T-helper 2 cell treated with Interferon-gamma antibody and Interleukin-4, amounts not matched to agents 100 ng/mL and 5 ng/mL, for 36 hours (primary cell): ENCODE measurements at regions not wholly inside any gene's neighbourhood (a gene's known extent, or its start where the extent isn't known, plus 50 kb on each side); places are given as distances from the start of the nearest gene placed in this dataset.

Experiments used
- intact Hi-C: fragments of 100-400 bp; cut with micrococcal nuclease; formaldehyde crosslinking; loops from one replicate; pipeline ENCODE4 v1.15.1; 2023

DNA sequence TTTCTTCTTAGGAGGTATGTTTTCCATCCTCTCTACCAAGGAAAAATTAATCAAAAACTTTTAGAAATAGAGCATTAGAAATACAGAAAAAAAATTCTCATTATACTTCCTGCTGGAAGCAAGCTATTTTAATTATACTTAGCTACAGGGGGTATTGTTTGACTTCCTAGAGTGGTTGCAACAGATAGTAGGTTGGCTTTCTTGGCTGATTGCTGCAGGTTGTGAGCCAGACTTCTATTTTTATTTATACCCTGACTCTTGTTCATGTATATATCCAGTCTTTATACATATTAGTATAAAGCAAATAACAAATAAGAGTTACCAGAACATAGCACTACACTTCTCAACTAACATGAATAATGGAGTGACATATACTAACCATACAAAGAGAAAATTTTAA lies 460.8 kb upstream of the REG3G start:
- intact Hi-C loops, result no loop called here

DNA sequence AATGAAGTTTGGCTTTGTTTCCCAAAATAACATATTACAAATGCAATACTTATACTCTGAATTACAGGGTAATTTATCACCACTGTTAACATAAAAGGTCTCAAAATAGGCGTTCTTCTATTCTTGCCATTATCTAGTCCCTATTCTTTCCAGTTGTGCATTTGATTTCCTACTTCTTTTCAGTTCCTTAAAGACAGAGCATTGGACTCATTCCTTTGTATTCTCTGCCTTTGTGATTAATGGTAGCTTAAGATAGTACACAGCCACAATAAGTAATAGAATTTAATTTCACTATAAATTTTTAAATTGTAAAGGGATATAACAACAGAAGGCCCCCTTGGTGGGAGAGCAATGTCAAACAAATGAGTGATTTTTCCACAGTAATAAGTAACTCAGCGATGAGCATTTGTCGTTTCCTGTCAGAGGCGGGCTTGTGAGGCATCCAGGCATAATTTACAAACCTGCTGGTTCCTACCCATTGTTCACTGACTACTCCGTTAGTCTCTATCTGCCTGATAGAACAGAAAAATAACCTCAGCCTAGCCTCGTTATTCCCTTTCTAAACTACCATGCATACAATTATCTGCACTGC lies 456.6 kb upstream of the REG3G start:
- intact Hi-C loops, result no loop called here

DNA sequence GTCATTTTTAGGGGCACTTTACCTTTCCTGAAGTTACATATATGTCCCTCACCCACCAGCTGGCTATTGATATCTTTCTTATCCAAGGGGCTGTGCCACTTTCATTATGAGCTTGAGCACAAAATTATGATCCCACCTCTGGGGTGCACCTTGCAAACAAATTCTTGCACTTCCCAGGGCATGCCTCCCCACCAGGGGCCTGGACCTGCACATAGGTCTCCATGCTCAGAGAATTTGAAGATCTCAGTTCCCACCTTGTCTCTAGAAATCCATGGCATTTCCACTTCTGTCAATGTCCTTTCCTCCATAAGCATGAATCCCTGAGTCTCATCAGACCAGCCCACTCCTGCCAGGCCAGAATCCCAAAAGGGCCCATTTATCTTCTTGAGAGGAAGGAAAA lies 449.1 kb upstream of the REG3G start:
- intact Hi-C loops, result no loop called here

DNA sequence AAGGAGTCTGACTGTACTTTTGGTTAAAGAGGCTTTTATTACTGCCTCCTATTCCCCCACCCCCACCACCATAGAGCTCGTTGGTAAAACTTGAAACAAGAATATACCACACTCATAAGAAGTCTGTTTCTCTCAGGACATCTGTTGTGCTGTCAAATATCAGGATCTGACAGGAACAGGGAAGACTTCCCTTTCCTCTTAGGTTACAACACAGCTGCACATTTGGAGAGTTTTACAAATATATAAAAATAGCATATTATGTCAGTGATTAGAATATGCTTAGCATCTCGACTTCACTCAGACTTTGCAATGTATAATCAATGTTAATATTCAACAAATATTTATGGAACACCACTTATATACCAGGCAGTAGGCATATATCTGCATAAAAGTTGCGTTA lies 439.6 kb upstream of the REG3G start:
- intact Hi-C loops, result no loop called here

DNA sequence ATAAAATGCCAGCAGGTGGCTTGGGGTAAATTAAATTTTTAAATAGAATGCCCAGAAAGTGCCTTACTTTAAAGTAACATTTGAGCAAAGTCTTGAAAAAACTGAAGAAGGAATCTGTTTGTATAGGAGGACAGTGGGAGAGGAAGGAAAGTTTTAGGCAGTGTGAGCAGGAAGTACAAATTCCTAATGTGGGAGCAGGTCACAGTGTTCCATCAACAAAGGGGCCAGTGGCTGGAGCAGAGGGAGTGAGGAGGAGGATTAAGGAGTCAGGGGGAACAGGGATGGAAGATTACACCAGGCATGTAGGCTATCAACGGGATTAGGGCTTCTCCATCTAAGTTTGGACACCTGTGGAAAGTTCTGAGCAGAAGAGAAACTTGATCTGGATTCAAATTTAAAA lies 439.2 kb upstream of the REG3G start:
- intact Hi-C loops, result no loop called here

DNA sequence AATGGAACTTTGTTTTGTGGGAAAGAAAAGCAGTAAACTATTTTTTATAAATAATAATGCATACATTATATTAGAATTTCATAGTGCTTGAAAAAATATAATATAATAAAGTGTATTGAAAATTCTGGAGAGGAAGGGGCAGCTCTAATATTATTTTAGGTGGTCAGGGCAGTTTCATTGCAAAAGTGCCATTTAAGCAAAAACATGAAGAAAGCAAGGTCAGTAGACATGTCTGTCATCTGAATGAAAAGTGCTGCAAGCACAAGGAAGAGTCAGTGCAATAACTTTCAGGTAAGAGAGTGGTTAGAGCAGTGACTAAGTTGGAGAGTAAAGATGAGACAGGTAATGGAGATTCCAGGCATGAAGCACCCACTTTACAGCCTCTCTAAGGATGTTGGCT lies 435.6 kb upstream of the REG3G start:
- intact Hi-C loops, result no loop called here

DNA sequence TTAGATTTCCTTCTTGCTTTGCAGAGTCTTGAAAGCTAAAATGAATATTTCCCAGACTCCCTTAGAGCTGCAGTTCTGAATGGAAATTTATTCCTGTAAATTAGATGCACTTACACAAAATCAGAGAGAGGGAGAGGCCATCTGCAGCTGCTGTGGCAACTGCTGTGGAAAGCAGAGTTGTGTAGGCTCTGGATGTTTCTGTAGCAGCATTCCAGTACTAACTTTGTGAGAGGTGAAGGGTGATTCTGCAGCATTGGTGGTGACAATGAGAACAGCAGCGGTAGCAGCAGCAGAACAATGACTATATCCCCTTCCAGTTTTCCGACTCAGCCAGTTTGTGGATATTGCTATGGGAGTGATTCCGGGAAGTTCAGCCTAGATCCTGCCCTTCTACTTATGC lies 433.0 kb upstream of the REG3G start:
- intact Hi-C loops, result no loop called here

DNA sequence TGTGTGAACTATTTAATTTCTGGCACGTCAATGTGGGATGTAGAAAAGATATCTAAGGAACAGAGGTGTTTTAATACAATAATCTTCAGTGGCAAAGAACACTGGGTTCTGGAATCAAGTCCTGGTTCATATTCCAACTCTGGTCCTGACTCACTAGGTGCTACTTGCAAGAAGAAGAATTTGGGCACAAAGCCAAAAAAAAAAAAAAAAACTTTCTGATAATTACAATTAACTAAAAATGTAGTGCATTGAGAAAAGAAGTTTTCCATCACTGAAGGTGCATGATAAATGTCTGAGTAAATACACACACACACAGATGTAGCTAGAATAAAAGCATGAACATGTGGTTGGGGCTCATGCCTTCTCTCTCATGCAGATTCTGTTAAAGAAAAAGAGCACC lies 424.4 kb upstream of the REG3G start:
- intact Hi-C loops, result no loop called here

DNA sequence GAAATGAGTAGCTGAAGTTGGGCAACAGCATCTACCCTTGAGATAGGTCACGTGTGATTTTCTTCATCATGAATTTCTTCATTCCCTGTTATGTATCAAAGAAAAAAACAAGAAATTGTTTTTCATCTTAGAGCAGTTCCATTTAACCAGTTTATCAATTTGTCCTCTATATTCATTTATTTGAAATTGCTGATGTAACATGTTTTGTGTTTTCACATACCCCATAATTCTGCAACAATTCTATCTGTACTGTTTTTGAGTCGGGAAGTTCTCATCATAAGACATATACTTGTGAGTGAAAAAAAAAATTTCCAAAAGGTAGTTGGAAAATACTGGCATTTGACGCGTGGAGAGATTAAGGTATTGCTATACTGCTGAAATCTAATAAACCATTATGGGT lies 422.6 kb upstream of the REG3G start:
- intact Hi-C loops, result no loop called here

DNA sequence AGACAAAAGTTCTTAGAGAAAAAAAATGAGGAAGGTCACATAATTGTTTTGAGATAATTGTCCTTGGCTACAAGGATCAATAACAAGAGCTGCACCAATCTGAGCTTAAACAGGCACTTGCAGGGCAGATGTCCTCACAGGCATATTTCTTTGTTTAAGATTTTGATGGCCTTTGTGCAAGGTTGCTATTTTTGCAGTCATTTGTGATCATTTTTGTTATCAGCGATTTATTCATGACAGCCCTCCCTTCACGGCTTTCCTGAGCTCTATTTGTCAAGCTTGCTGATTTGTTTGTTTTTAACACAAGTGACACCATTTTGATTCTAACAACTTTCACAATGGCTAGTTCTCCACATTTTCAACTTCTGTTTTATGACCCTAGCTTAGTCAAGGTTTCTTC lies 418.6 kb upstream of the REG3G start:
- intact Hi-C loops, result no loop called here

DNA sequence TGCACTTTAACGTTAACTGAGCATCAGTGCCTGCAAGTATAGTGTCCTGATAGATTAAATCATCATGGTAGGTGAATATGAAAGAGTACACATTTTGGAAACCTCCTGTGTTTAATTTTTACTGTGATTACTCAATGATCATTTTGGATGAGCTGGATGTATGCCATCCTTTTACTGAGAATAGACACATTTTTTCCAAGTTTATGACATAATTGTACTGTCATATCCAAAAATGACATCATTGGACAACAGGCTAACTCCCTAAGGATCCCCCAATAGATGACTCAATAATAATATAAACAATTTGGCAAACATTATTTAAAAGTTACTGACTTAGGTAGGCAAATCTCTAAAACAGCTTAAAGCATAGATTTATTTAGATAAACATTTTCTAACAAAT lies 410.8 kb upstream of the REG3G start:
- intact Hi-C loops, result no loop called here

DNA sequence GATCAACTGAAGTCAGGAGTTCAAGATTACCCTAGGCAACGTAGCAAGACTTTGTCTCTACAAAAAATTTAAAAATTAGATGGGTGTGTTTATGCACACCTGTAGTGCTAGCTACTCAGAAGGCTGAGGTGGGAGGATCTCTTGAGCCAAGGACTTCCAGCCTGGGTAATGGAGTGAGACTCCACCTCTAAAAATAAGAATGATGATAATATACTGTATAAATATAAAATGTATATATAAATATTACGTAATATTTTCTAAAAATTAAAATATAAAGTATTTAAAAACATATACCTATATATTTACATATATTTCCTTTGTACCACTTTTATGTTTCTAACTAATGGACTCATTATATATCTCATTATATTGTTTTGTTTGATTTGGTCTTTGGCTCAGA lies 409.5 kb upstream of the REG3G start:
- intact Hi-C loops, result no loop called here

DNA sequence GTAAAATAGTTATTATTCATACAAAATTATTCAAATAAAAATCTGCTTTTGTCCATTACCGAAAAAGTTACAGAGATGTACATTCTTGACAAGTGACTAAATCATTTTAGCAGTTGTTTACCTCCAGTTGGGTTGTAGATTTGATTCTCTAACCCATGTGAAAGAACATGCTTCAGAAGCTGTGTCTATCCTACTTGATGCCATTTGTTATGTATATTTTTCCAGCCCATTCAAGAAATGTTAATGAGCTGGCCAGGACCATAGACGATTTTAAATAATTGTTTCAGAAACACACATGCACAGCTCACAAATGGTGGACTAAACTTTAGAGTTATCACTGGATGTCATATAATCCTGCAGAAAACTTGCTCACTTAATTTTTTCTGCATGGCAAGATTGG lies 391.1 kb upstream of the REG3G start:
- intact Hi-C loops, result no loop called here

DNA sequence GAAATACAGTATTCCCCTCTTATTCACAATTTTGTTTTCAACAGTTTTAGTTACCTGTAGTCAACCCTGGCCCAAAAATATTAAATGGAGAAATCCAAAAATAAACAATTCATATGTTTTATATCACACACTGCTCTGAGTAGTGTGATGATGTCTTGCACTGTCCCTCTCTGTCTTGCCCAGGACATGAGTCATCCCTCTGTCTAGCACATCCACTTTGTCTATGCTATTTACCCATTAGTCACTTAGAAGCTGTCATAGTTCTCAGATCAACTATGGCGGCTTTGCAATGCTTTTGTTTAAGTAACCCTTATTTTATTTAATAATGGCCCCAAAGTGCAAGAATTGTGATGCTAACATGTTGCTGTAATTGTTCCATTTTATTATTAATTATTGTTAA lies 380.6 kb upstream of the REG3G start:
- intact Hi-C loops, result no loop called here

DNA sequence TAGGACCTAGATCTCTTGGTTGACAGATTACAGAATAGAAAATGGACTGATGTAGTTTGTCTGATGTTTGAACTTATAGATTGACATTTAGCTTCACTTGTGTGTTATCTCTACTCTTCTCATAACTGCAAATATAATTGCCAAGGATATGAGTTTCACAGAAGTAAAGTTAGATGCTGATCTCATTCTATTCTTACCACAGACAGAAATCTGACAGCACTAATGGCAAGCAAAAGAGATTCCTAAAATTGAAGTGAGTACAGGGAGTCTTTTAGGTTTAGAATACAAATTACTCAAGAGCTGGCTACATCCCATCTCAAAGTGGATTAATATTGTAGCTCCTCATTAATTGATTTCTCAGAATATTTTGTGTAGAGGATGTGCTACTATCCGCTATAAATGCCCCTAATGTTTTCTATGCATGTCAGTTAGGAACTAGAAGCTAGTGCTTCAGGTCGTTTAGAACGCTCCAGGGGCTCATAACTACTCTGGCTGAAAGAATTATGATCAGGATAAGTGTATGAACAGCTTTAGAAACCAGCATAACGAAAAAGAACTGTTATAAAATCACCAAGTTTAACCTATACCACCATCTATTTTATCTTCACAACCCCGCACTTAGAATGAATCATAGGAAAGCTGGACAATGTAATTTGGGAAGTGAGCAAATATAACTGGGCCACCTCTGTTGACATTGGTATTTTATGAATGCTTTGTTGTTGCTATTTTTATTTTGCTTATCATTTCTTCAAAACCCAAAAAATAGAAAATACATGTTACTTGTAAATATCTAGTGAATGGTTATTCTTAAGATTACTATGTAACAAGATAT lies 378.8 kb upstream of the REG3G start:
- intact Hi-C loops, result no loop called here

DNA sequence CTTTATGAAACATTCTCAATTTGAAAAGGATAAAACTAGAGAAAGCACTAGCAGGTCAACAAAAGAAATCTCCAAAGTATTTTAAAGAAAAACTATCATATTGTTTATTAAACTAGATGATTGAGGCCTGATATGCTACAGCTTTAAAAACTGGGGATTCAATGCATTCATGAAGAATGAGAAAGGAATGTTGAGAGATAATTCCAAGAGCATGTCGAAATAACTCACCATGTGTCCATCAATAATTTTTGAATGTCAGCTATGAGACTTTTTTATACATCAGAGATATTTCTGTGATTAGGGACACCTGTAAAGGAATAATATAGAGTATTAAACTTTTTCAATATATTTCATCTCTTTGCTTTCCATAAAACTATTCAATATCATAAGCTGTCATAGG lies 376.9 kb upstream of the REG3G start:
- intact Hi-C loops, result no loop called here

DNA sequence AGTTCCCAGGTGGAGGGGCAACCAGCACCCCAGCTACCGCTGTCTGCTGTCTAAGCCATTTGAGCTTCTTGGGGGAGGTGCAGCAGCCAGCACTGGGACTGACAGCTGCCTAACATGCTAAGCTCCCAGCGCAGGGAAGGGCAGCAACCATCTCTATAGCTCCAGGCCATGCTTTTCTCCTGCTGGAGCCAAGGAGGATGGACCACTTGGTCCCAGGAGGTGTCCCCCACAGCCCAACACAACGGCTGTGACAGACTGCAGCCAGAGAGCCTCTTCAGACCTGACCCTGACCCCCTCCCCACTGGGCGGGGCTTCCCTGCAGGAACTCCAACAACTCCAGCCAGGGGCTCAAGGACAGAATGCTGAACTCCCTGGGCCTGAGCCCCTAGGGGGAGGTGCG lies 370.6 kb upstream of the REG3G start:
- intact Hi-C loops, result no loop called here

DNA sequence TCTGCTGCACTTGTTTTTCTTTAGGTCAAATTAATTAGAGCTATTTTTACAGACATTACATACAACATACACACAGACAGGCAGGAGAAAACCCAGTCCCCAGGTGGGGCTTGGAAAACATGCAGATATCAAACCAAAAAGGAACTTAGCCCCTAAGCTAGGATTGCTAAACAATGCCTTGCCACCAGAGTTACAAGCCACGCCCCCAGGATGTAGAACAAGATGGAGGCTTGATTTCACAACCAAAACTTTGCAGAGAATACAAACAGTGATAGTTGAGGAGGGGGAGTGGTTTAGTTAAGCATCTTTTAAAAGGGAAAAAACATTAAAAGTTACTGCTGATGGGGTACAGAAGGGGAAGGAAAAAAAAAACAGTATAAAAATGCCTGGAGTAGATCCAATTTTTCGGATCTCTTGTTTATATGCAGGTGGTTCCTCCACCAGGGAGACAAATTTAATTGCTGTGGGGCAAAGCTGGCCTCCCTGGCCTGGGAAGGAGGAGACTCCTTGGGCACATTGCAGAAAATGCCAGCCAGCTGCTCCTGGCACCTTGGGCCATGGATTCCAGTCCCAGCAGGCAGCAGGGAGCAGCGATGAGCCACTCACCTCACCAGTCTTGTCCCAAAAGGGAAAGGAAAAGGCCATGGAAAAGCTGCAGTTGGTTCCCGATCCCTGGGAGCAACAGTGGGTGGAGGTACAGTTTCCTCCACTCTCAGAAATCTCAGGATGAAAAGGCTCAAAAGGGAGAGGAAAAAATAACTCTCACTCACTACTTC lies 348.4 kb upstream of the REG3G start:
- intact Hi-C loops, result loop anchor here (10.0 kb wide), 1 partner anchor 1208 kb away; no protein-coding TSS in a partner anchor

DNA sequence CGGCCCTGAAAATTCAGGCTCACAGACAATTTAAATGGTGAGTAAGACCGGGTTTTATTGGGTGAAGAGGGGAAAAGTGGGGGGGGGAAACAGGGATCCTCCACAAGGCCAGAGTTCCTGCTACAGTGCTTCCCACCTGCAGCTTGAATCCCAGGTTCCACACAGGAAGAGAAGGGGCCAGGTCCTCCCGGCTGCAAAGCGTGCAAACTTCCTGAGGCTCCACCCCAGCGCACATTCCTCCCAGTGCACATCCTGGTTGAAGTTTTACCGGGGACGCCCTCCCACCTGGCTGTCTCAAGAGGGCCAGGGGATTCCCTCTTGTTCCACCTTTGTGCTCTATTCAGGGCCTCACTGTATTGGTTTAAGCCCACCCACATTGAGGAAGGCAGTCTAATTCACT lies 347.7 kb upstream of the REG3G start:
- intact Hi-C loops, result loop anchor here (10.0 kb wide), 1 partner anchor 1207 kb away; no protein-coding TSS in a partner anchor

DNA sequence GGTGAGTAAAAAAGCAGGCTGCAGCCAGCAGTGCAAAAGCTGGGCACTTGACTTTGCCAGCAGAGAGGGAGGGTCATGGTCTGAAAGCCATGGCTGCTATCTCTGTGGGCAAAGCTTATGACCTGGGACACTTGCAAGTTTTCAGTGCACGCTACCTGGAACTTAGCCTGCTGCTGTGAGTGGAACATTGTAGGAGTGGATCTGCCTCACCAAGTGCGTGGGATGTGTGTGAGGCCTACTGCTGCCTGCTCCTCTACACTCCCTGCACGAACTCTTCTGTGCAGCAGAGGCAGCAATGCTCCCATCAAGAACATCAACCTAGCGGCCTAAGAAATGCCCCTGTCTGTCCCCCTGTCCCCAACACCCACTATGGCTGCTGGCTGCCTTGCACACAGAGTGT lies 344.1 kb upstream of the REG3G start:
- intact Hi-C loops, result no loop called here

DNA sequence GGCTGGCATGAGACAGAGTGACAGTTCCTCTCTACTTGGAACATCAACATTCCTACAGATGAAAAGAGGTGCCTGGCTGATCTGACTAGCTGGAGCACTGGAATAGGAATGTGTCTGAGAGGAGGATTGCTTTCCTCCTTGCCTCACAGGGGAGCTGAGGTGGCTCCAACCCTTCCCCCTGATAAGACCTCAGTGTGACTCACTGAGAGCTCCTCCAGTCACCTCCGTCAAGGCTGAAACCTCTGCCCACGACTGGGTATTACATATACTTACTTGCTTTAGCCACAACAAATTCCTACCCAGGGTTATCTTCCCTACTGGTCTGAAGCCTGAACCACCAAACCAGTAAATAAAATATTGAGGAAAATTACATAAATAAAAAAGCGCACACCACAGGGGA lies 342.7 kb upstream of the REG3G start:
- intact Hi-C loops, result no loop called here

DNA sequence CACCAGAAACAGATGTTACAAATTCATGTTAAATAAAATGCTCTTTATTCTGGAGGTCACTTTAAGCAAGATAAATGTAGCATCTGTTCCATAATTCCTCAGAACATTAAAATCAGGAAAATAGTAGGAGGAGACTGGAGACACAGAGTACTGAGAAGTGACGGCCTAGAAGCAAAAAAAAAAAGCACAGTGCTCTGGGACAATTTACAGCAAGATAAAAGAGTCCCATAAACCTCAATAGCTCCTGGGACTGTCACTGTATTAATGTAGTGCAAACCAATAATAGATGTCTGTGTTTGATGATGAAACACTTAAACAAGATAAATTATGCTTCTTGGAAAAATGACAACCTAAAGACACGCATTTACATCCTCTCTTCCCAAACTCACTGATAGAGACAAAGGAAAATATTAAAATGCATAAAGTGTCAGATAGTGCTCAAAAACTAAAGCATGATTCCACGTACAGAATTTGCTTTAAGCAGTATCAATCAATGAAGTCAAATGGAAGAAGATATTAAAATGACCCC lies 338.8 kb upstream of the REG3G start:
- intact Hi-C loops, result no loop called here
